Brain microvascular endothelial cell (primary cell): ENCODE measurements at regions not wholly inside any gene's neighbourhood (a gene's known extent, or its start where the extent isn't known, plus 50 kb on each side); places are given as distances from the start of the nearest gene placed in this dataset.

Source experiments
- DNase-seq: peaks from one replicate; pipeline ENCODE4 v3.0.0-alpha.2; 2020
- H3K27ac ChIP-seq: fragments of 250-450 bp; sonication (Bioruptor Pico); 2 replicates; pipeline ENCODE4 v1.5.1; 2020; ENCODE audit warnings: mild to moderate bottlenecking, moderate library complexity
- H3K27me3 ChIP-seq: fragments of 250-450 bp; sonication (Bioruptor Pico); replicated peaks from 2 replicates; pipeline ENCODE4 v1.5.1; 2020; ENCODE audit warnings: mild to moderate bottlenecking
- H3K36me3 ChIP-seq: fragments of 250-450 bp; sonication (Bioruptor Pico); replicated peaks from 2 replicates; pipeline ENCODE4 v1.5.1; 2020; ENCODE audit warnings: mild to moderate bottlenecking
- H3K4me3 ChIP-seq: 2 replicates; pipeline ENCODE4 v1.5.1; 2011; ENCODE audit warnings: low read depth, mild to moderate bottlenecking, control low read depth, low read length, moderate library complexity
- in situ Hi-C: cut with HindIII; loops from 2 replicates; pipeline ENCODE4 v1.10.0; 2017; ENCODE audit warnings: low sequenced_read_pairs, low pct_ligation_motif_present
- TF ChIP-seq, protein P1 (sequence below): IDR thresholded peaks from 2 replicates; pipeline ENCODE4 v1.5.1; 2011; ENCODE audit warnings: low read depth, mild to moderate bottlenecking, moderate library complexity, low read length, control low read depth, inconsistent platforms; ENCODE audit errors: missing control alignments

DNA sequence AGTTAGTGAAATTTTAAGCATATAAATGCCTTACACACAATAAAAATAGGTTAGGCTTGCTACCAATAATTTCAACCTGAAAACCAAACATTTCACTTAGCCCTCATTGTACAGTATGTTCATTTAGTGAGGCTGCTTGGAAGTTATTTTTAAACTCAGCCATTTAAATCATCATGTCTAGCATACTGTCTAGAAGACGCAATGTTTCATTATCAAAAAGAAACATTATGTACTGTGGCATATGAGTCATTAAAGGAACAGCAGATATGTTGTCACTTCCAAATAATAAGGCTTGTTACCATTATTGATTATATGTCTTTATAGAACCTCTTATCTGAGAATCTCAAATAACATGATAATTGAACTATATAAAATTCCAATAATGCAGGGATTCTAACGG lies 304.7 kb downstream of the RMST start:
- in situ Hi-C loops, result no loop called here
- TF ChIP-seq, protein P1, sequence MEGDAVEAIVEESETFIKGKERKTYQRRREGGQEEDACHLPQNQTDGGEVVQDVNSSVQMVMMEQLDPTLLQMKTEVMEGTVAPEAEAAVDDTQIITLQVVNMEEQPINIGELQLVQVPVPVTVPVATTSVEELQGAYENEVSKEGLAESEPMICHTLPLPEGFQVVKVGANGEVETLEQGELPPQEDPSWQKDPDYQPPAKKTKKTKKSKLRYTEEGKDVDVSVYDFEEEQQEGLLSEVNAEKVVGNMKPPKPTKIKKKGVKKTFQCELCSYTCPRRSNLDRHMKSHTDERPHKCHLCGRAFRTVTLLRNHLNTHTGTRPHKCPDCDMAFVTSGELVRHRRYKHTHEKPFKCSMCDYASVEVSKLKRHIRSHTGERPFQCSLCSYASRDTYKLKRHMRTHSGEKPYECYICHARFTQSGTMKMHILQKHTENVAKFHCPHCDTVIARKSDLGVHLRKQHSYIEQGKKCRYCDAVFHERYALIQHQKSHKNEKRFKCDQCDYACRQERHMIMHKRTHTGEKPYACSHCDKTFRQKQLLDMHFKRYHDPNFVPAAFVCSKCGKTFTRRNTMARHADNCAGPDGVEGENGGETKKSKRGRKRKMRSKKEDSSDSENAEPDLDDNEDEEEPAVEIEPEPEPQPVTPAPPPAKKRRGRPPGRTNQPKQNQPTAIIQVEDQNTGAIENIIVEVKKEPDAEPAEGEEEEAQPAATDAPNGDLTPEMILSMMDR, result no peak
- H3K36me3 ChIP-seq, result no peaks in the 10 kb centered on the region
- DNase-seq, result no peak
- no peak overlapping the region for H3K27ac ChIP-seq
- no peaks in the 10 kb centered on the region for H3K27me3 ChIP-seq
- H3K4me3 ChIP-seq, result no peak overlapping the region

DNA sequence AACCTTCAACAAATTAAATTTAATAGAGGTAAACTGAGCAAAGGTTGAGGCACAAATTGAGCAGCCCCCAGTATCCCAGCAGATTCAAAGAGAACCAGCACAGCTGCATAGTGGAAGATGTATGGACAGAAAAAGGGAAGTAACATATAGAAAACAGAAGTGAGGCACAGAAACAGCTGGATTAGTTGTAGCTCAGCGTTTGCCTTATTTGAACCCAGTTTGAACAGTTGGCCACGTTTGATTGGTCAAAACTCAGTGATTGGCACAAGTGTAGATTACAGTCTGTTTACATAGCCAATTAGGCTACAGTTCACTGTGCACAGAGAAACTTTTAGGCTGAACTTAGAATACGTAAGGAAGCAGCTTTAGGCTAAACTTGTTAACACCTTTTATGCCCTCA lies 315.5 kb downstream of the RMST start:
- Histone ChIP-seq H3K36me3 (no peaks in the 10 kb centered on the region), H3K4me3 (no peak overlapping the region), H3K27me3 (no peaks in the 10 kb centered on the region), H3K27ac (no peak overlapping the region)
- TF ChIP-seq, protein P1, result no peak
- in situ Hi-C loops, result no loop called here
- no peak for DNase-seq

DNA sequence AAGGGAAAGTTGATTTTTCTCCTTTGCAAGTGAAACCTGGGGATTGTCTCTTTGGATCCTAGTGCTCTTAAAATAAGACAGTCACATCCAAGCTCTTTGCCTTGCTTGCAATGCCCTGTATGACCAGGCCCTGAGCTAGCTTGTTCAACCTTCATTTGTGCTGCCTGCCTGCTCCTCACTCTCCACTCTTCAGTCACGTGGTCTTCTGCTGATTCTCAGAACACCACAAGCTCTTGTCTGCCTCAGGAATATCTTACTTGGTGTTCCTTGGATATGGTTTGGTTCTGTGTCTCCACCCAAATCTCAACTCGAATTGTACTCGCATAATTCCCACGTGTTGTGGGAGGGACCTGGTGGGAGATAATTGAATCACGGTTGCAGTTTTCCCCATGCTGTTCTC lies 318.7 kb downstream of the RMST start:
- no peak for DNase-seq
- Histone ChIP-seq H3K27me3 (no peaks in the 10 kb centered on the region), H3K27ac (no peak overlapping the region), H3K36me3 (no peaks in the 10 kb centered on the region), H3K4me3 (no peak overlapping the region)
- TF ChIP-seq, protein P1, result no peak
- in situ Hi-C loops, result no loop called here

DNA sequence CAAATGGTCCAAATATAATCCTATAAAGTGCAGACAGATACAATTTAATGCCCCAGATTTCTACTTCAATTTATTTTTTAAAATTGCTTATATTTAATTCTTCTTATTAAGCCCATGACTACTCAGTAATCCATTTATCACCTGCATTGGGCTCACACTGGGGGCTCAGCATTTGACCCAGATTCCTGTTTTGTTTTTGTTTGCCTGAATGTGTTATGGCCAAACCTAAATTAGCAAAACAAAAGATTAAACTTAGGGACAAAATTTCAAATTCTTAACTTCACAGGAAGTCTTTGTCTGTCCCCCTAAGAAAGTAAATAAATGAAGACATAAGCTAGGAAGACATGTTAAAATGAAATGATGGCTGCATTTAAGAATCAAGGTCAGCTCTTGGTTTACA lies 322.3 kb downstream of the RMST start:
- TF ChIP-seq, protein P1, result no peak
- no peak overlapping the region for H3K27ac ChIP-seq
- H3K4me3 ChIP-seq, result no peak overlapping the region
- H3K36me3 ChIP-seq, result no peaks in the 10 kb centered on the region
- no peaks in the 10 kb centered on the region for H3K27me3 ChIP-seq
- no peak for DNase-seq
- in situ Hi-C loops, result no loop called here

DNA sequence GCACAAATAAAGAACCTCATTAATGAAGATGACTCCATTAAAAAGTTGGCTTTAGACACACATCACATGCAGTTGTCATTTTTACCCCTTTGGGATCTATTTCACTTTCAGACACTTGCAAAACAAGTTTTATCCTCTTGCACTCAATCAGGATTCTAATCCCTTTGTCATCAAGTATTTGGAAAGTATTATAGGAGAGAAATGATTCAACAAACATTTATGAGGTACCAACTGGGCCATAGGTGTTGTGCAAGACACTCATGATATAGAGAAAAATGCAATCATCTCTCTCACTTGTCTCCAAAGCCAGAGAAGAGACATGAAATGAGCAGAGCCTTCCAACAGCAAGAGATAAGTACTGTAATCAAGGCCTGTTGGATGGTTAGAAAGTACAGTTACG lies 327.7 kb downstream of the RMST start:
- TF ChIP-seq, protein P1, result no peak
- no peak overlapping the region for H3K4me3 ChIP-seq
- no peaks in the 10 kb centered on the region for H3K36me3 ChIP-seq
- no peak overlapping the region for H3K27ac ChIP-seq
- in situ Hi-C loops, result no loop called here
- DNase-seq, result no peak
- H3K27me3 ChIP-seq, result no peaks in the 10 kb centered on the region

DNA sequence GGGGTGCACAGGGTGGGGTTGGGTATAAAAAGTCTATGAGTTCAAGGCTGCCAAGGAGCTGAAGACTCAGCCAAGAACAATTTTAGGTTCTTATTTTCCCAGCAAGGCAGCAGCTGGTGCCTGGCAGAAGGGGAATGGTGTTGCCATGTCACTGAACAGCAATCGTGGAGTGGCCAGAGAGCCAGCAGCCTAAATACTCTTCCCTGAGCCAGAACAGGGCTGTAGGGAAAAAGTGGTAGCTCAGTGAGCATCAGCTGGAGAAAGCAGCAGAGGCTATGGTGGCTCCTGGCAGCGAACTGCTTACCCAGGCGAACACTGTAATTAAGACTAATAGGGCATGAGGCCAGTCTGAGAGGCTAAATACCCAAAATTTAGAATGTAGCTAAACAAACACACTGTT lies 334.9 kb downstream of the RMST start:
- H3K27ac ChIP-seq, result no peak overlapping the region
- TF ChIP-seq, protein P1, result no peak
- H3K36me3 ChIP-seq, result no peaks in the 10 kb centered on the region
- H3K27me3 ChIP-seq, result no peaks in the 10 kb centered on the region
- no peak overlapping the region for H3K4me3 ChIP-seq
- DNase-seq, result no peak
- in situ Hi-C loops, result no loop called here
